ENCODE measurements at regions not wholly inside any gene's neighbourhood (a gene's known extent, or its start where the extent isn't known, plus 50 kb on each side); places are given as distances from the start of the nearest gene placed in this dataset.

- no peaks in the 10 kb centered on the region for H4K20me1 ChIP-seq (ENCODE audit: insufficient read depth, poor library complexity, severe bottlenecking)
- peak; percentile 80 for DNase-seq (ENCODE audit: low spot score)
- no peaks in the 10 kb centered on the region for H3K4me1 ChIP-seq (ENCODE audit: insufficient read depth)
- H3K4me3 ChIP-seq = no peak overlapping the region
- H3K27ac ChIP-seq = no peak overlapping the region
- no peaks in the 10 kb centered on the region for H3K36me3 ChIP-seq (replicated peaks; ENCODE audit: insufficient read depth, low read depth)
- no peaks in the 10 kb centered on the region for H3K9me3 ChIP-seq (ENCODE audit: low read depth)
- 6% methylated on average over 3 of the region's 3 CpGs for WGBS (ENCODE audit: low lambda C conversion rate, missing lambda C conversion rate)
- no peaks in the 10 kb centered on the region for H3K79me2 ChIP-seq
- H2AFZ ChIP-seq = no peak overlapping the region
- TF ChIP-seq CTCF (IDR thresholded peaks at IDR 0.05; ENCODE audit: poor library complexity) = peak; percentile 96
- TF ChIP-seq EZH2 (IDR thresholded peaks at IDR 0.05; ENCODE audit: borderline replicate concordance) = no peak
- TF ChIP-seq EZH2phosphoT487 (IDR thresholded peaks at IDR 0.05; ENCODE audit: low read depth, severe bottlenecking, unreplicated experiment) = no peak
- no peaks in the 10 kb centered on the region for H3K27me3 ChIP-seq
- no peaks in the 10 kb centered on the region for H3K9me2 ChIP-seq (replicated peaks; ENCODE audit: insufficient read depth)
- H3K4me2 ChIP-seq = no peak overlapping the region
These were observed 91.6 kb downstream of the TMX3 start for GRCh38 chr18:68623342-68623741.

GRCh38 chr18:68611311-68611710, 103.6 kb downstream of the TMX3 start:
- Histone ChIP-seq H3K27me3 (no peaks in the 10 kb centered on the region), H3K9me2 (replicated peaks; ENCODE audit: insufficient read depth) (no peaks in the 10 kb centered on the region), H3K36me3 (replicated peaks; ENCODE audit: insufficient read depth, low read depth) (no peaks in the 10 kb centered on the region), H3K4me3 (no peak overlapping the region), H3K79me2 (no peaks in the 10 kb centered on the region), H3K4me2 (no peak overlapping the region), H3K4me1 (ENCODE audit: insufficient read depth) (no peaks in the 10 kb centered on the region), H3K27ac (no peak overlapping the region), H3K9me3 (ENCODE audit: low read depth) (no peaks in the 10 kb centered on the region), H2AFZ (no peak overlapping the region), H4K20me1 (ENCODE audit: insufficient read depth, poor library complexity, severe bottlenecking) (no peaks in the 10 kb centered on the region)
- DNase-seq (ENCODE audit: low spot score) = no peak
- whole genome bisulfite sequencing (ENCODE audit: low lambda C conversion rate, missing lambda C conversion rate) = 90% methylated on average over 4 of the region's 4 CpGs
- TF ChIP-seq EZH2 (IDR thresholded peaks at IDR 0.05; ENCODE audit: borderline replicate concordance) = no peak
- TF ChIP-seq CTCF (IDR thresholded peaks at IDR 0.05; ENCODE audit: poor library complexity) = no peak
- no peak for TF ChIP-seq EZH2phosphoT487 (IDR thresholded peaks at IDR 0.05; ENCODE audit: low read depth, severe bottlenecking, unreplicated experiment)

- H3K9me3 ChIP-seq (ENCODE audit: low read depth) = no peaks in the 10 kb centered on the region
- no peaks in the 10 kb centered on the region for H3K9me2 ChIP-seq (replicated peaks; ENCODE audit: insufficient read depth)
- 90% methylated on average over 6 of the region's 6 CpGs for WGBS (ENCODE audit: low lambda C conversion rate, missing lambda C conversion rate)
- H3K27ac ChIP-seq = no peak overlapping the region
- no peaks in the 10 kb centered on the region for H3K27me3 ChIP-seq
- no peak overlapping the region for H3K4me2 ChIP-seq
- no peak overlapping the region for H3K4me3 ChIP-seq
- no peaks in the 10 kb centered on the region for H4K20me1 ChIP-seq (ENCODE audit: insufficient read depth, poor library complexity, severe bottlenecking)
- H3K4me1 ChIP-seq (ENCODE audit: insufficient read depth) = no peaks in the 10 kb centered on the region
- no peak for TF ChIP-seq EZH2phosphoT487 (IDR thresholded peaks at IDR 0.05; ENCODE audit: low read depth, severe bottlenecking, unreplicated experiment)
- no peak for TF ChIP-seq CTCF (IDR thresholded peaks at IDR 0.05; ENCODE audit: poor library complexity)
- no peak for TF ChIP-seq EZH2 (IDR thresholded peaks at IDR 0.05; ENCODE audit: borderline replicate concordance)
- H2AFZ ChIP-seq = no peak overlapping the region
- DNase-seq (ENCODE audit: low spot score) = no peak
- no peaks in the 10 kb centered on the region for H3K79me2 ChIP-seq
- H3K36me3 ChIP-seq (replicated peaks; ENCODE audit: insufficient read depth, low read depth) = no peaks in the 10 kb centered on the region
These were observed 105.9 kb downstream of the TMX3 start for GRCh38 chr18:68608851-68609490.

All from hepatocyte (in vitro differentiated cells).